ENCODE measurements at regions not wholly inside any gene's neighbourhood (a gene's known extent, or its start where the extent isn't known, plus 50 kb on each side); places are given as distances from the start of the nearest gene placed in this dataset.

GRCh38 chr11:19447150-19447566 lies 206.4 kb upstream of the E2F8 start:
- Mint-ChIP-seq H3K4me3 (no peak overlapping the region), H3K27ac (no peak overlapping the region), H3K4me1 (peaks cover 6% of the 10 kb centered on the region), H3K27me3 (peaks cover 4% of the 10 kb centered on the region), H3K9me3 (ENCODE audit: insufficient read depth) (no peaks in the 10 kb centered on the region)
- Histone ChIP-seq H3K4me2 (replicated peaks; ENCODE audit: low read depth, low read length, poor library complexity, severe bottlenecking) (no peak overlapping the region), H4K20me1 (ENCODE audit: control insufficient read depth, insufficient read depth, low read length, poor library complexity, severe bottlenecking) (no peaks in the 10 kb centered on the region), H3K4me1 (ENCODE audit: control insufficient read depth in 2 of 2, insufficient read depth in 2 of 2, low read length in 2 of 2) (peaks cover 0 to 3% of the 10 kb centered on the region in 2 donors), H3K79me2 (ENCODE audit: control insufficient read depth, insufficient read depth, low read length) (no peaks in the 10 kb centered on the region), H3K9ac (ENCODE audit: low read length) (no peak overlapping the region), H3K27ac (ENCODE audit: low read length in 2 of 2) (no peak overlapping the region), H3K4me3 (ENCODE audit: control extremely low read depth in 1 of 5, extremely low read depth in 1 of 5, insufficient read depth in 1 of 5, low read depth in 2 of 5, low read length in 4 of 5) (no peak overlapping the region), H3K27me3 (replicated peaks in 1 of 4; ENCODE audit: control extremely low read depth in 1 of 4, control insufficient read depth in 3 of 4, insufficient read depth in 4 of 4, low read length in 3 of 4) (no peaks in the 10 kb centered on the region), H3K9me3 (ENCODE audit: control extremely low read depth in 1 of 3, control insufficient read depth in 2 of 3, insufficient read depth in 1 of 3, low read length in 2 of 3) (peaks cover 0 to 4% (median 0%) of the 10 kb centered on the region in 3 donors), H3K36me3 (replicated peaks in 1 of 2; ENCODE audit: control extremely low read depth in 1 of 2, control insufficient read depth in 1 of 2, extremely low read depth in 1 of 2, insufficient read depth in 2 of 2, low read length in 1 of 2) (no peaks in the 10 kb centered on the region), H2AFZ (ENCODE audit: insufficient read depth, low read depth, low read length, poor library complexity, severe bottlenecking) (no peak overlapping the region)
- WGBS (ENCODE audit: insufficient coverage), result 0% methylated on average over 1 of the region's 5 CpGs
- TF ChIP-seq, protein P1, sequence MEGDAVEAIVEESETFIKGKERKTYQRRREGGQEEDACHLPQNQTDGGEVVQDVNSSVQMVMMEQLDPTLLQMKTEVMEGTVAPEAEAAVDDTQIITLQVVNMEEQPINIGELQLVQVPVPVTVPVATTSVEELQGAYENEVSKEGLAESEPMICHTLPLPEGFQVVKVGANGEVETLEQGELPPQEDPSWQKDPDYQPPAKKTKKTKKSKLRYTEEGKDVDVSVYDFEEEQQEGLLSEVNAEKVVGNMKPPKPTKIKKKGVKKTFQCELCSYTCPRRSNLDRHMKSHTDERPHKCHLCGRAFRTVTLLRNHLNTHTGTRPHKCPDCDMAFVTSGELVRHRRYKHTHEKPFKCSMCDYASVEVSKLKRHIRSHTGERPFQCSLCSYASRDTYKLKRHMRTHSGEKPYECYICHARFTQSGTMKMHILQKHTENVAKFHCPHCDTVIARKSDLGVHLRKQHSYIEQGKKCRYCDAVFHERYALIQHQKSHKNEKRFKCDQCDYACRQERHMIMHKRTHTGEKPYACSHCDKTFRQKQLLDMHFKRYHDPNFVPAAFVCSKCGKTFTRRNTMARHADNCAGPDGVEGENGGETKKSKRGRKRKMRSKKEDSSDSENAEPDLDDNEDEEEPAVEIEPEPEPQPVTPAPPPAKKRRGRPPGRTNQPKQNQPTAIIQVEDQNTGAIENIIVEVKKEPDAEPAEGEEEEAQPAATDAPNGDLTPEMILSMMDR (IDR thresholded peaks at IDR 0.05), result no peak
- POLR2A ChIA-PET, result no interaction called here
- ATAC-seq (ENCODE audit: low read depth), result no peak
- CTCF ChIA-PET, result no interaction called here
- intact Hi-C loops (cut with micrococcal nuclease), result no loop called here
- DNase-seq, result no peak

- H3K27ac Mint-ChIP-seq, result no peak overlapping the region
- Histone ChIP-seq H3K9ac (ENCODE audit: low read length) (no peak overlapping the region), H3K4me3 (ENCODE audit: control extremely low read depth in 1 of 5, extremely low read depth in 1 of 5, insufficient read depth in 1 of 5, low read depth in 2 of 5, low read length in 4 of 5) (no peak overlapping the region), H3K27me3 (replicated peaks in 1 of 4; ENCODE audit: control extremely low read depth in 1 of 4, control insufficient read depth in 3 of 4, insufficient read depth in 4 of 4, low read length in 3 of 4) (no peaks in the 10 kb centered on the region), H3K27ac (ENCODE audit: low read length in 2 of 2) (no peak overlapping the region), H3K4me2 (replicated peaks; ENCODE audit: low read depth, low read length, poor library complexity, severe bottlenecking) (no peak overlapping the region), H3K79me2 (ENCODE audit: control insufficient read depth, insufficient read depth, low read length) (no peaks in the 10 kb centered on the region), H3K36me3 (replicated peaks in 1 of 2; ENCODE audit: control extremely low read depth in 1 of 2, control insufficient read depth in 1 of 2, extremely low read depth in 1 of 2, insufficient read depth in 2 of 2, low read length in 1 of 2) (no peaks in the 10 kb centered on the region), H3K9me3 (ENCODE audit: control extremely low read depth in 1 of 3, control insufficient read depth in 2 of 3, insufficient read depth in 1 of 3, low read length in 2 of 3) (no peaks in the 10 kb centered on the region), H3K4me1 (ENCODE audit: control insufficient read depth in 2 of 2, insufficient read depth in 2 of 2, low read length in 2 of 2) (peaks cover 0 to 8% of the 10 kb centered on the region in 2 donors), H2AFZ (ENCODE audit: insufficient read depth, low read depth, low read length, poor library complexity, severe bottlenecking) (no peak overlapping the region), H4K20me1 (ENCODE audit: control insufficient read depth, insufficient read depth, low read length, poor library complexity, severe bottlenecking) (no peaks in the 10 kb centered on the region)
- CTCF ChIA-PET, result interaction anchor here (0.8 kb wide), 1 partner anchor 9 kb away, joined by 3 read pairs; no protein-coding TSS in a partner anchor
- TF ChIP-seq, protein P1 (IDR thresholded peaks at IDR 0.05), result no peak
- TF ChIP-seq EZH2 (IDR thresholded peaks at IDR 0.05; ENCODE audit: borderline replicate concordance, insufficient read depth, low read depth, low read length, poor library complexity, severe bottlenecking), result no peak
- WGBS (ENCODE audit: insufficient coverage), result 43% methylated on average over 2 of the region's 2 CpGs
- H3K4me3 Mint-ChIP-seq, result no peak overlapping the region
- ATAC-seq (ENCODE audit: low read depth), result no peak
- DNase-seq, result no peak
- H3K27me3 Mint-ChIP-seq, result peaks cover 5% of the 10 kb centered on the region
- intact Hi-C loops (cut with micrococcal nuclease), result no loop called here
- H3K4me1 Mint-ChIP-seq, result peaks cover 7% of the 10 kb centered on the region
- POLR2A ChIA-PET, result no interaction called here
- H3K9me3 Mint-ChIP-seq (ENCODE audit: insufficient read depth), result no peaks in the 10 kb centered on the region
These were observed 205.0 kb upstream of the E2F8 start for GRCh38 chr11:19445771-19446170.

All from B cell (primary cell).